GM19455 (cell line): ENCODE measurements at regions not wholly inside any gene's neighbourhood (a gene's known extent, or its start where the extent isn't known, plus 50 kb on each side); places are given as distances from the start of the nearest gene placed in this dataset.
"Not testable (repeated sequence)": the region's sequence is repeated elsewhere in the genome, so short reads cannot be mapped to it uniquely, and the experiment has no call there.

Experiments used
- ATAC-seq: cut with Tn5 transposase; IDR thresholded peaks from one replicate; pipeline ENCODE4 v1.9.1; 2021; ENCODE audit not compliant: unreplicated experiment

- no peak for ATAC-seq
These were observed 177.6 kb downstream of the STK31 start for GRCh38 chr7:23887660-23888059.

DNA sequence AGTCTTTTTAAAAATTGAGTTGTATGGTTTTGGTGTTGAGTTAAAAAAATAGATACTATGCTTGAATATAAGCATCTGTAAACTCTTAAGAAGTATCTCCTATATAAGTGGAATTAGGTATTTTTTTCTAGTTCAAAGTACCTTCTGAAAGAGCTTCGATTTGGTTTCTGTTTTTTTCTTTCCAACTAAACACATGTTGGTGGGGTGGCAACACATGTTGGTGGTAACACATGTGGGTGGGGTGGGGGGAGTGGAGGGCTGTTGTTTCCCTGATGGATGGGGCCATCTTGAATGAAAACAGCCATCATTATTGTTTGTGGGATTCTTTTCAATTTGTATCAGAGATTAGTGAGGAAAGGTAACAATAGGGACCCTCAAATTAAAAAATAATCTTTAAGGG is 178.9 kb downstream of the STK31 start:
- ATAC-seq = no peak

DNA sequence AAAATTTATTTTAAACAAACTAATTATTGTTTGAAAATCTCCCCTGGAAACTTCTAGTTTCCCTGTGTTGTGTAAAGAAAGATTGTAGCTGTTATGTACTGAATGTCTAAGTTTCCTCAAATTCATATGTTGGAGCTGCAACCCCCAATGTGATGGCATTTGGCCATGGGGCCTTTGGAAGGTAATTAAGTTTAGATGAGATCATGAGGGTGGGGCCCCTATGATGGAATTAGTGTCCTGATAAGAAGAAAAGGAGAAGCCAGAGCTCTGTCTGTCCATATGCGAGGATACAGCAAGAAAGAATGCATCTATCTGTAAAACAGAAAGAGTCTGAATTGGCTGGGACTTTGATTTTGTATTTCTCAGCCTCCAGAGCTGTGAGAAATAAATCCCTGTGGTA is 179.5 kb downstream of the STK31 start:
- no peak for ATAC-seq

- no peak for ATAC-seq
These were observed 182.0 kb downstream of the STK31 start for GRCh38 chr7:23892019-23892418.

- no peak for ATAC-seq
These were observed 183.3 kb downstream of the STK31 start for GRCh38 chr7:23893176-23893941.

GRCh38 chr7:23893942-23894891 is 184.2 kb downstream of the STK31 start:
- no peak for ATAC-seq

GRCh38 chr7:23894892-23895569 is 185.0 kb downstream of the STK31 start:
- ATAC-seq = no peak

DNA sequence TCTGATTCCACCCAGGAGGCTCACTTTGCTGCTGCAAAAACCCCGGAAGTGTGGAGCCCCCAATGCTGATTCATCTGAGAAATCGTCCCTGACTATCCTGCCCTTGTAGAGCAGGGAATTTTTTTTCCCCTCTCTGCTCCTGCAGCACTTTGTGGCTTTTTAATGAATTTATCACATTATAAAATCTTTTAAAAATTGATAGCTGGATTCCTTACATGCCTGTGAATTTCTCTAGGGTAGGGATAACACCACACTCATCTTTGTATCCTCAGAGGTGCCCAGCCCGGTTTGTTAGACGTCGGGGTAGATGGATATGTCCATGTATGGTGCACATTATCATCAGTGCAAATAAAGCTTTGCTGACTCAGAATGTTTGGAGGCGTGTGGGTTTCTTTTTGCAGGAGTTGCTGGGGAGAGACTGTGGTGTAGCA is 185.7 kb downstream of the STK31 start:
- no peak for ATAC-seq

DNA sequence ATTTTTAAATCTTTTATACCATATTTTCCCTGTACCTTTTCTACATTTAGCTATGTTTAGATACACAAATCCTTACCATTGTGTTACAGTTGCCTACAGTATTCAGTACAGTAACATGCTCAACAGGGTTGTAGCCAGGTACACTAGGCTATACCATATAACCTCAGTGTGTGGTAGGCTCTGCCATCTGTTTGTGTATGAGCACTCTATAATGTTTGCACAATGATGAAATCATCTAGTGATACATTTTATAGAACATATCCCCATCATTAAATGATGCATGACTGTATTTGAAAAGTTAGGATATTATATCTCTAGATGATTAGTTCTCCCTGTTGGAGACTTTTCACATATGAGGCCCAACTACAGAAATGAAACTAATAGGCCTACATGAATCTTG is 188.6 kb downstream of the STK31 start:
- no peak for ATAC-seq

DNA sequence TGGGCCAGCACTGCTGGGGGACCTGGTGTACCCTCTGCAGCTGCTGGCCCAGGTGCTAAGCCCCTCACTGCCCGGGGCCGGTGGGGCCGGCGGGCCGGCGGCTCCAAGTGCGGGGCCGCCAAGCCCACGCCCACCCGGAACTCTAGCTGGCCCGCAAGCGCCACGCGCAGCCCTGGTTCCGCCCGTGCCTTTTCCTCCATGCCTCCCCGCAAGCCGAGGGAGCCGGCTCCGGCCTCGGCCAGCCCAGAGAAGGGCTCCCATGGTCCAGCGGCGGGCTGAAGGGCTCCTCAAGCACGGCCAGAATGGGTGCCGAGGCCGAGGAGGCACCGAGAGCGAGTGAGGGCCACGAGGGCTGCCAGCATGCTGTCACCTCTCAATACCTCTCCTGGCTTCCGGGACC is 194.9 kb downstream of the STK31 start:
- ATAC-seq = not testable (repeated sequence)

GRCh38 chr7:23907012-23907411 is 197.0 kb downstream of the STK31 start:
- no peak for ATAC-seq

DNA sequence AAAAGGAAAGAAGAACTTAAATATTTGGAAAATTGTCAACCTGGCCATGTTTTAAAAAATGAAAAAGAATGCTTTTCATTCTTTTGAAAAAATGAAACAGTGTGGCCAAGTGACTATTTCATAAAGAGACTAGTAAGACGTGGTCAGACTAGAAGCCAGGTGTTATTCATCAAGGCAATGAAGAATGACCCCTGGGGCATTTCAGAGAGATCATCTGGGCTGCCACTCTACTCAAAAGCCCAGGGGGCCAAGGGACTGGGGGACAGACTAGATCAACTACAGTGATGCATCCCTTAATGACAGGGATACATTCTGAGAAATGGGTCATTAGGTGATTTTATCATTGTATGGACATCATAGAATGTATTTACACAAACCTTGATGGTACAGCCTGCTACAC is 199.4 kb downstream of the STK31 start:
- no peak for ATAC-seq

GRCh38 chr7:23912065-23912464 is 202.0 kb downstream of the STK31 start:
- no peak for ATAC-seq

DNA sequence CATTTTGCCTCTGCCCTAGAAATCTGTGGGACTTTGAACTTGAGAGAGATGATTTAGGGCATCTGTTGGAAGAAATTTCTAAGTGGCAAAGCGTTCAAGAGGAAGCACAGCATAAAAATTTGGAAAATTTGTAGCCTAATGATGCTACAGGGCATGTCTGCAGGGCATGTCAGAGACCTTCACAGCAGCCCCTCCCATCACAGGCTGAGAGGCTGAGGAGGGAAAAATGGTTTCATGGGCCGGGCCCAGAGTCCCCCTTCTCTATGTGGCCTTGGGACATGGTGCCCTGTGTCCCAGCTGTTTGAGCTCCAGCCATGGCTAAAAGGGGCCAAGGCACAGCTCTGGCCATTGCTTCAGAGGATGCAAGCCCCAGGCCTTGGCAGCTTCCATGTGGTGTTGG is 203.0 kb downstream of the STK31 start:
- no peak for ATAC-seq

DNA sequence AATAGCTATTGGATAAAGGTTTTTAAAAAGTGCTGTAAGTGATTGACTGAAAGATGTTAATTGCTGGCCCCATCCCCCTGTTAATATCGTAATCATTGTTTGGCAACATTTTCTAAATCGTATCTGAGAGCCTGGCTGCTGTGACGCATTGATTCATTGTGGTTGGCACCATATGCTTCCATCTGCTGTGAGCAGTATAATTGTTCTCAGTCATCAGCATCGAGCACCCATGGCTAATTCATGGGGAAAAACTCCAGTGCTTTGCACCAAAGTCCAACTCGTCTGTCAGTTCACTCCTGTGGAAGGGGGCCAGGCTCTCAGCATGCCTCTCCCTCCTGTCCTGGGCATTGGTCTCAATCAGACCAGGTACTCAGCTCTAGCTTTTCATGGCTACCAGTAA is 205.2 kb downstream of the STK31 start:
- no peak for ATAC-seq

DNA sequence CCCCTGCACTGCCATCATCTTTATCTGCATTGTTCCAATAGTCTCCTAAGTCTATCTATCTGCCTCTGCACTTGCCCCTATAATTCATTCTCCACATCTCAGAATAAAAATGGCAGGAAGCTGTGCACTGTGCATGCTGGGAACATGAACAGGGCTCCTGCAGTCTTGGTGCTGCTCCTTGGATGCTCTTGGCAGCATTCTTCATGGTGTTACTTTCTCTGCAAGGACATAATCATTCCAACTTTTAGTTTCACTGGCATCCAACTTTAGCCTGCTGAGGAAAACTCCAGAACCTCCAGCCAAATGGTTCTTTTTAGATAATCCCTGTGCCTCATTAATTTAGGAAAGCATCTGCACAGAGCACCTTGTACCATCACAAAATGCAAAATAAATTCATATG is 208.3 kb downstream of the STK31 start:
- no peak for ATAC-seq

DNA sequence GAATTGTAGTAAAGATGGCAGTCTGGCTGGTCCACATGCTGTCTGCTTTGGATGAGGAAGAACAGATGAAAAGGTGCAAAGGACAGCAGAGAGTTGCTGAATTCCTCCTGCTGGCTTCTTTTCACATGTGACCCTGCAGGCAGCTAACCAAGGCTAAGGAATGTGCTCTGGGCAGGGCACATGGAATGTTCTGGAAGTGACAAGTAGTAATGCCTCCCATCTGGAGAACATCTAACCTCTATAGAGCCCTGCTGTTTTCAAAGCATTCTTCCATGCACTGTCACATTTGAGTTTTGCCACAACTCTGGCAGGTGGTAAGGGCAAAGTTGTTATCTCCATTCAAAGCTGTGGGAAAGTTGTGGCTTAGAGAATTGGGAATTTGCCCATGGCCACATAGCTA is 208.8 kb downstream of the STK31 start:
- no peak for ATAC-seq

DNA sequence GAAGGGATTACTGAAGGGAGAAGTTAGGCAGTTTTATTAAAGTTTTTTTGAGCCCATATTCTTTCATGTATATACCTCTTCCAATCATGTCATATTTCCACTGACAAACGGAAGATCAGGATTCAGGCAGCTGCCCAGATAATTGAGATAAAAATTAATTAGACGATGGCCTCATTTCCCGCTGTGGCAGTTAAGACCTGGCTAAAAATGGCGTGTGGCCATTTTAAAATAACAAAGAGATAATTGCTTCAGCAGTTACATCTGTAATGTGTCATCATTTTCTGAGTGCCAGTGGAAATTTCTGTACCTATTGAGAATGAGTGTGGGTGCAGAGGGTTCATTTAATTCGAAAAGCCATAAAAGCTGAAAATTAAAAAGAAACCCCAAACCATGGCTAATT is 215.1 kb downstream of the STK31 start:
- no peak for ATAC-seq

GRCh38 chr7:23927709-23928417 is 217.8 kb downstream of the STK31 start:
- no peak for ATAC-seq

DNA sequence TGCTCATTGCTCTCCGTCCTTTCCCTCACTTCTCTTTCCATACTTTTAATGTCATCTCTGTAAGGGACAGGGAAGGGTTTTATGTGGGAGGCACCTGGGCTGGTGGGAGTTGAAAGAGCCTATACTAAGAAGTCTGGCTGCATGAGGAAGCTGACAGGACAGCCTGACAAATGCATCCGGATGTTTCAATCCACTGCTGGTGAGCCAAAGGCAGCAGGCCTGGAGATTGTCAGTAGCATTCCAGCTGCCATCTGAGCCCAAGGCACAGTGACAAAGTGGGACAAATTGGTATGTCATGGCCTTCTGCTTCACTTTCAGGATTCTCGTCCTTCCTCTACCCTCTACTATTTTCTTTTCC is 218.4 kb downstream of the STK31 start:
- no peak for ATAC-seq

GRCh38 chr7:23930312-23930711 is 220.3 kb downstream of the STK31 start:
- no peak for ATAC-seq
